ENCODE measurements at regions not wholly inside any gene's neighbourhood (a gene's known extent, or its start where the extent isn't known, plus 50 kb on each side); places are given as distances from the start of the nearest gene placed in this dataset.

DNA sequence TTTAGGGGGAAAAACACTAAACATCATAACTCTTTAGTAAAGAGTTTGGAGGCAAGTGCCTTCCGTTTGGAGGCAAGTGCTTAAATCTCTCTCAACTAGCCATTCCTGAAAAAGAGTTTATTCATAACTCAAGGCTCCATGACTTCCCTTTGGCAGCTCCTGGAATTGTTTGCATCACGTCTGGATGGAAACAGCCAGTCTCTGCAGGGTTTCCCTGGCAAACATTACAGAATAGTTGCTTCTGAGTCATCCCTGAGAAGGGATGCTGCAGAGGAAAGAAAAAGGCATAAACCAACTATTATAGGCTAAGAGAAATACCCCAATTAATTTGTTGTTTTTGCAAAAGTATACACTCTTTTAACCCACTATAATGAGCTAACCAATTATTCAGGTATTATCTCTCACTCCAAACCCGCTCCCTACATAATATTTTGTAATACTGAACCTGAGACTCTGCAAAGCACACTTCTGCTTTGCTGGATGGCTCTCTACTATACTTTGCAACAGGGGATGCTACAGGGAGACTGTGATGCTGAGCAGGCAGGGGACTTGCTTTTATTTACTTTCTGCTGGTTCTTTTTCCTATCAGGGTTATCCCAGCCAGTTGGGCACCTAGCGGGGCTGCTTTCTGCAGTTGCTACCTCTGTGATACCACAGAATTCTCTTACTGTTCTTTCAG is 497.7 kb downstream of the FUT8 start:
- Mint-ChIP-seq H3K4me1 (ENCODE audit: low read depth) (no peaks in the 10 kb centered on the region), H3K27ac (no peak overlapping the region), H3K27me3 (ENCODE audit: insufficient read depth) (peaks cover 5% of the 10 kb centered on the region), H3K9me3 (peaks cover 5% of the 10 kb centered on the region; the same call in 1 of the 2 replicates), H3K36me3 (ENCODE audit: low read depth) (no peaks in the 10 kb centered on the region), H3K4me3 (no peak overlapping the region)
- TF ChIP-seq, protein P1, sequence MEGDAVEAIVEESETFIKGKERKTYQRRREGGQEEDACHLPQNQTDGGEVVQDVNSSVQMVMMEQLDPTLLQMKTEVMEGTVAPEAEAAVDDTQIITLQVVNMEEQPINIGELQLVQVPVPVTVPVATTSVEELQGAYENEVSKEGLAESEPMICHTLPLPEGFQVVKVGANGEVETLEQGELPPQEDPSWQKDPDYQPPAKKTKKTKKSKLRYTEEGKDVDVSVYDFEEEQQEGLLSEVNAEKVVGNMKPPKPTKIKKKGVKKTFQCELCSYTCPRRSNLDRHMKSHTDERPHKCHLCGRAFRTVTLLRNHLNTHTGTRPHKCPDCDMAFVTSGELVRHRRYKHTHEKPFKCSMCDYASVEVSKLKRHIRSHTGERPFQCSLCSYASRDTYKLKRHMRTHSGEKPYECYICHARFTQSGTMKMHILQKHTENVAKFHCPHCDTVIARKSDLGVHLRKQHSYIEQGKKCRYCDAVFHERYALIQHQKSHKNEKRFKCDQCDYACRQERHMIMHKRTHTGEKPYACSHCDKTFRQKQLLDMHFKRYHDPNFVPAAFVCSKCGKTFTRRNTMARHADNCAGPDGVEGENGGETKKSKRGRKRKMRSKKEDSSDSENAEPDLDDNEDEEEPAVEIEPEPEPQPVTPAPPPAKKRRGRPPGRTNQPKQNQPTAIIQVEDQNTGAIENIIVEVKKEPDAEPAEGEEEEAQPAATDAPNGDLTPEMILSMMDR (IDR thresholded peaks at IDR 0.05), result no peak
- peak; percentile 17 for DNase-seq

DNA sequence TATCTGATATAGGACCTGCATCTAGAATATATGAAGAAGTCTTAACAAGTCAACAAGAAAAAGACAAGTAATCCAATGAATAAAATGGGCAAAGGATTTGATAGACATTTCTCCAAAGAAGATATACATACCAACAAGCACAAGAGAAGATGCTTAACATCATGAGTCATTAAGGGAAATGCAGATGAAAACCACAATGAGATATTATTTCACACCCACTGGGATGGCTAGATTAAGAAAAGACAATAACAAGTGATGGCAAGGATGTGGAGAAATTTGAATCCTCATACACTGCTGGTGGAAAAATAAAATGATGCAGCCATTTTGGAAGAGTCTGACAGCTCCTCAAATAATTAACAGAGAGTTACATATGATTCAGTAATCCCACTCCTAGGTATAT is 502.6 kb downstream of the FUT8 start:
- H3K9me3 Mint-ChIP-seq, result peaks cover 5% of the 10 kb centered on the region; the same call in 1 of the 2 replicates
- H3K4me1 Mint-ChIP-seq (ENCODE audit: low read depth), result no peaks in the 10 kb centered on the region
- no peak overlapping the region for H3K27ac Mint-ChIP-seq
- H3K4me3 Mint-ChIP-seq, result no peak overlapping the region
- H3K36me3 Mint-ChIP-seq (ENCODE audit: low read depth), result no peaks in the 10 kb centered on the region
- H3K27me3 Mint-ChIP-seq (ENCODE audit: insufficient read depth), result peaks cover 5% of the 10 kb centered on the region
- TF ChIP-seq, protein P1 (IDR thresholded peaks at IDR 0.05), result no peak
- no peak for DNase-seq

GRCh38 chr14:65916055-65916454 is 503.5 kb downstream of the FUT8 start:
- H3K4me3 Mint-ChIP-seq, result no peak overlapping the region
- DNase-seq, result no peak
- no peaks in the 10 kb centered on the region for H3K4me1 Mint-ChIP-seq (ENCODE audit: low read depth)
- peaks cover 5% of the 10 kb centered on the region; the same call in 1 of the 2 replicates for H3K9me3 Mint-ChIP-seq
- no peak overlapping the region for H3K27ac Mint-ChIP-seq
- H3K36me3 Mint-ChIP-seq (ENCODE audit: low read depth), result no peaks in the 10 kb centered on the region
- TF ChIP-seq, protein P1 (IDR thresholded peaks at IDR 0.05), result no peak
- no peaks in the 10 kb centered on the region; the same call in none of the 2 replicates for H3K27me3 Mint-ChIP-seq (ENCODE audit: insufficient read depth)

GRCh38 chr14:65920996-65921395 is 508.5 kb downstream of the FUT8 start:
- H3K9me3 Mint-ChIP-seq, result no peaks in the 10 kb centered on the region
- H3K27ac Mint-ChIP-seq, result no peak overlapping the region
- TF ChIP-seq, protein P1 (IDR thresholded peaks at IDR 0.05), result no peak
- DNase-seq, result no peak
- peaks cover 3% of the 10 kb centered on the region for H3K27me3 Mint-ChIP-seq (ENCODE audit: insufficient read depth)
- H3K4me1 Mint-ChIP-seq (ENCODE audit: low read depth), result no peaks in the 10 kb centered on the region
- H3K36me3 Mint-ChIP-seq (ENCODE audit: low read depth), result no peaks in the 10 kb centered on the region
- no peak overlapping the region for H3K4me3 Mint-ChIP-seq

DNA sequence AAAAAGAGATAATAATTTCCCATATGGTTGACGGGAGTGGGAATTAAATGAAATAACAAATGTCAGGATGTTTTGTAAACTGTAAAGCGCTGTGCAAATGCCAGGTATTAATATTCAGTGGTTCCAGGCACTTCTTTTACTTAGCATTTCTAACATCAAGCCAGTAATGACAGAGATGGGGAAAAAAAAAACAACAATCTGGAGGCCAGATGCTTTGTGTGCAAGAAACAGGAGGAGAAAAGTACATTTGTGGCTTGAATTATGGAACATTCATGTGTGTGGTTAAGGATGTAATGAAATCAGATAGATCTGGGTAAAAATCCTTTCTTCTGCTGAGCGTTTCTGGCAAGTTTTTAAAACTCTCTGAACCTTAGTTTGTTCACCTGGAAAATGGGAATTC is 509.6 kb downstream of the FUT8 start:
- DNase-seq, result no peak
- H3K27ac Mint-ChIP-seq, result no peak overlapping the region
- TF ChIP-seq, protein P1 (IDR thresholded peaks at IDR 0.05), result no peak

More for the DNA sequence above, 509.6 kb downstream of the FUT8 start:
- no peak overlapping the region for H3K4me3 Mint-ChIP-seq
- H3K27me3 Mint-ChIP-seq (ENCODE audit: insufficient read depth), result peaks cover 5% of the 10 kb centered on the region
- H3K4me1 Mint-ChIP-seq (ENCODE audit: low read depth), result no peaks in the 10 kb centered on the region
- no peaks in the 10 kb centered on the region for H3K9me3 Mint-ChIP-seq
- H3K36me3 Mint-ChIP-seq (ENCODE audit: low read depth), result no peaks in the 10 kb centered on the region
